GM19238 (cell line): ENCODE measurements at regions not wholly inside any gene's neighbourhood (a gene's known extent, or its start where the extent isn't known, plus 50 kb on each side); places are given as distances from the start of the nearest gene placed in this dataset.
"Not testable (repeated sequence)": the region's sequence is repeated elsewhere in the genome, so short reads cannot be mapped to it uniquely, and the experiment has no call there.

Experiments used
- DNase-seq: peaks from one replicate; pipeline ENCODE4 v3.0.0; 2011; ENCODE audit warnings: low spot score; ENCODE audit not compliant: insufficient read length

DNA sequence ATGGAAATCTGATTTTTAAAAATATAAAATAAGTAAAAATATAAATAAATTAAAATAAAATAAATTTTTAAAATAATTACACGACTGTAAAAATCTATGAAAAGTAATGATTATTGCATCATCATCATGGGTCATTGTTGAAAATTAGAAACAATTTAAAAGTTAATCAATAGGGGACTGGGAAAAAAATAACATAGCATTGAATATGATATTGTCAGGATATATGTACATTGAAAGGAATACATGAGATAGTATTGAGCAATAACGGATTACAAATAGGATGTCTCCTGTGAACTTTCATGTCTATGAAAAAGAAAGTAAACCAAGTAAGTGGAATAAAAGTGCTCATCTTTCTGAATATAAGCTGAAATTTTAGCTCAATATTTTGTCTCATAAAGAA is 566.8 kb upstream of the HTR2C start:
- DNase-seq = no peak

DNA sequence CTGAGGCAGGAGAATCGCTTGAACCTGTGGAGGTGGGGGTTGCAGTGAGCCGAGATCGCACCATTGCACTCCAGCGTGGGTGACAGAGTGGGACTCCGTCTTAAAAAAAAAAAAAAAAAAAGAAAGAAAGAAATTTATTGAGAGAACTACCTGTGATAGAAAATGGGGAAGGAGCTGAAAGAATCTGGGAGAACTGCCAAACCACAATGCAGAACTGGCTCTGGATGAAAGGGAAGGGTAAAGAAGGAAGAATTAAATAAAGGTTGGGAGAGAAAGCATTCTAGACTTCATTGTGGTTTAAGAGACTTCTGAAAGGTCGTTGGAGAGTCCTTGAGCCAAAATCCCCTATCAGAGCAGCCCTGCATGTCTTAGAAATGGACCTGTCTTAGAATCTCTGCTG is 567.9 kb upstream of the HTR2C start:
- DNase-seq = no peak

DNA sequence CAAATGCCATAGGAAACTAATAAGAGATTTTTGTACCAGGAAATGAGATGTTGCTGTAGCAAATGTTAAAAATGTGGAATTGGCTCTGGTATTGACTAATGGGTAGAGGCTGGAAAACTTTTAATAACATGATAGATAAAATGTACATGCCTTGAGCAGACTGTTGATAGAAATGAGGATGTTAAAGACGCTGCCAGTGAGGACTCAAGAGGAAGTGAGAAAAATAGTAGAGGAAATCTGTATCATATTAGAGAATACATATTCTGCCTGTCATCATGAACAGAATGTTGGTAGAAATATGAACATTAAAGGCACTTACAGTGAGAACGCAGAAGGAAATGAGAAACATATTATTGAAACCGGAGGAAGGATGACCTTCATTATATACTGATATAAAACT is 577.2 kb upstream of the HTR2C start:
- DNase-seq = no peak

DNA sequence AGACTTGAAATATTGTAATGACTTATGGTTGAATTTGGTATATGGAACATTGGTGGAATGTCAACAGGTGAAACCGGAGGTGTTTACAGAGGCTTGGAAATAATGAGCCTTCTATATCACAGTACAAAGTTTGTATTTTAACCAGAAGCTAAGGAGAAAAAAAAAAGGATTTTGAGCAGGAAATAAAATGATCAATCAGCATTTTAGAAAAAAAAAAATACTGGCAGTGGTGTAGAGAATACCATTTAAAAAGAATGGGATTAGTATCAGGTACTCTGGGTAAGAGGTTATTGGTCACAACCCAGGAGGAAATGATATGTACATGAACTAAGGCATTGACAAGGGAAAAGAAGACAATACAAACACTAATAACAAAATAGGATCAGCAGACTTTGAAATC is 587.1 kb upstream of the HTR2C start:
- DNase-seq = no peak

DNA sequence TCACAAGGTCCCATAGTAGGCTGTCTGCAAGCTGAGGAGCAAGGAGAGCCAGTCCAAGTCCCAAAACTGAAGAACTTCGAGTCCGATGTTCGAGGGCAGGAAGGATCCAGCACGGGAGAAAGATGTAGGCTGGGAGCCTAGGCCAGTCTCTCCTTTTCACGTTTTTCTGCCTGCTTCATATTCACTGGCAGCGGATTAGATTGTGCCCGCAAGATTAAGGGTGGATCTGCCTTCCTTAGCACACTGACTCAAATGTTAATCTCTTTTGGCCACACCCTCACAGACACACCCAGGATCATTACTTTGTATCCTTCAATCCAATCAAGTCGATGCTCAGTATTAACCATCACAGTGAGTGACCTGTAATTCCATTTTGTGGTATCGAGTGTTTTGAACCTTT is 592.2 kb upstream of the HTR2C start:
- not testable (repeated sequence) for DNase-seq

DNA sequence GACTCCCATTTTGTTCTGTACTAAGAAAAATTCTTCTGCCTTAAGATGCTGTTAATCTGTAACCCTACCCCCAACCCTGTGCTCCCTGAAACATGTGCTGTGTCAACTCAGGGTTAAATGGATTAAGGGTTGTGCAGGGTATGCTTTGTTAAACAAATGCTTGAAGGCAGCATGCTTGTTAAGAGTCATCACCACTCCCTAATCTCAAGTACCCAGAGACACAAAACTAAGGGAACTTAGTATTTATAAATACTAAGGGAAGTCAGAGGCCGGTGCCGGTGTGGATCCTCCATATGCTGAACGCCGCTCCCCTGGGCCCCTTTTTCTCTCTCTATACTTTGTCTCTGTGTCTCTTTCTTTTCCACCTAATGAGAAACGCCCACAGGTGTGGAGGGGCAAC is 593.2 kb upstream of the HTR2C start:
- DNase-seq = not testable (repeated sequence)

DNA sequence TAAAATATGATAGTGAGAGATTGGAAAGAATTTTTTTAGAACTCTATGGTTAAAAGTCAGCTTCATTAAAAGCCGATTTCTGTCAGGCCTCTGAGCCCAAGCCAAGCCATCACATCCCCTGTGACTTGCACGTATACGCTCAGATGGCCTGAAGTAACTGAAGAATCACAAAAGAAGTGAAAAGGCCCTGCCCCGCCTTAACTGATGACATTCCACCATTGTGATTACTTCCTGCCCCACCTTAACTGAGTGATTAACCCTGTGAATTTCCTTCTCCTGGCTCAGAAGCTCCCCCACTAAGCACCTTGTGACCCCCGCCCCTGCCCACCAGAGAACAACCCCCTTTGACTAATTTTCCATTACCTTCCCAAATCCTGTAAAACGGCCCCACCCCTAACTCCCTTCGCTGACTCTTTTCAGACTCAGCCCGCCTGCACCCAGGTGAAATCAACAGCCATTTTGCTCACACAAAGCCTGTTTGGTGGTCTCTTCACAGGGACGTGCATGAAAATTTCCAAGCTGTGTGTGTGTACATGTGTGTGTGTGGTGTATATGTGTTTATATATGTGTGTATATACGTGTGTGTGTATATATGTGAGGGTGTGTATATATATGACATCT is 595.5 kb upstream of the HTR2C start:
- not testable (repeated sequence) for DNase-seq

DNA sequence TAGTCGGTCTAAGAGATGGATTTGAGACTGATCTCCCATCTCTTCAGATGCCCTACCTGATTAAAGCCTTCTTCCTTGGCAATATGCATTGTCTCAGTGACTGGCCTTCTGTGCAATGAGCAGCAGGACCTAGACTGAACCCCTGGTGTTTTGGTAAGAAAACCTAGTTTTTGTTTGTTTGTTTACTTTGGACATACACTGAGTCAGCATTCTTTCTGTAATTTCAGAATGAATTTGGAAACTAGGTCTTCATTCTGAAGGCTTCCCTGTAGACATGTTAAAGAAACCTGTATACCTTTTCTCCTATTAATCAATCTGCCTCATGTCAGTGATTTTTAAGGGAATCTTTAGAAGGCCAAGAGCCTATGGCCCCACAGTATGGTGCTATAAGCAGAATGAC is 597.5 kb upstream of the HTR2C start:
- DNase-seq = no peak

DNA sequence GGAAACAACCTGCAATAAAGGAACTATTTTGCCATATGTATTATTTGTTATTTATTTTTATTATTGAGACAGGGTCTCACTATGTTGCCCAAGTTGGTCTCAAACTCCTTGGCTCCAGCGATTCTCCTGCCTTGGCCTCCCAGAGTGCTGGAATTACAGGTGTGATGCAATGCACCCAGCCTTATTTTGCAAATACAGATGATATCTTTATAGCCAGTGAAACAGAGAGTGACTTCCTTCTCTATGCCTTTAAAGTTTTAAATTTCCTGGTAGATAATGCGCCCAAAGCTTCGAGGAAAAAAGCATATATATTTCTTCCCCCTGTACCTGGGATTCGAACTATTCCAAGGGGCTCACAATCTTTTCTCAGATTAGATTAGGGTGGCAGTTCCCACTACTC is 601.1 kb upstream of the HTR2C start:
- no peak for DNase-seq

DNA sequence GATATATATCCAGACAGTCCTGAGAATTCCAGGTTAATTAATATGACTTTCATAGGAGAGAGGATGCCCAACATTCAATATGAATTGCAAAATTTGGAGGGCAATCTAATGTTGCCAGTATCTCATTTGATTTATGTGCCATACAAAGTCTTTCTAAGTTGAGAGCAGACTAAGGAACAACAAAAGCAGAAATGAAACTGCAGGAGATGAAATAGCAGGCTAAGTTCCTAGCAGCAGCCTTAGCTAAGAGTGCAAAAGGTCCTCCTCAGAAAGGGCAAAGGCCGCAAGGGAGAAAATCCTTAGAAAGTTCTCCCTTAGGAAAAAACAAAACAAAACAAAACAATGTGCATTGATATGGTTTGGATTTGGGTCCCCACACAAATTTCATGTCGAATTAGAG is 602.9 kb upstream of the HTR2C start:
- DNase-seq = no peak

DNA sequence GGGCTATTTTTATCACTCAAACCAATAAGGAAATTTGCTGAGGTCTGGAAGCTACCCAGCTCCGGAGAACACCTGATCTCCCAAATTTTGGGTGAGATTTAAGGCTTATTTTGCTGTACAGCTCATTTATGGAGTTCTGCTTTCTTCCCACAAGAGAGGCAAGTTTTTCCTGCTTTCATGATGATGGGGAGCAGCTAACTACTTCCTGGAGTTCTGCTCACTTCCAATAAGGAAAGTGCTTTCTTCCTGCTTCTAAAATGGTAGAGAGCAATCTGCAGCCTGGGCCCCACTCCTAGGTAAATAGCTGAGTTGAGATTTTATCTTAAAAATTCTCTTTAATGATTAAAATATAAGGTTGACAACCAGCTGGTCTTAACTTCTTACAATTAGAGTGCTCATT is 606.0 kb upstream of the HTR2C start:
- DNase-seq = no peak

DNA sequence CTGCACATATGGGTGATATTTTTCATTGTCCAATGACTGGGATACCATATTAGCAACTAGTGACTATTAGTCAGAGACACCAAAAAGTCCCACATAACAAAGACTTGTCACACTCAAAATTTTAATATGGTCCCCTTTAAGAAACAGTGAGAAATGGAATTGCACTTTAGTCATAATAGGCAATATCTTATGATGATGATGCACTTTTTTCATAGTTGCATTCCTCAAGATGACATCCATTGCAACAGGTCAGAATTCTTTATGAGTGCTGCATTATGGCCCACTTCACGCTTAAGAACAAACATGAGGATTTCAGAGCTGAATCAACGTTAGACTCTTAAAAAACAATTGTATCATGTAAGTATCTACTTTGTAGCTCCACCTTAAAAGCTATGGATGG is 608.4 kb upstream of the HTR2C start:
- DNase-seq = no peak

DNA sequence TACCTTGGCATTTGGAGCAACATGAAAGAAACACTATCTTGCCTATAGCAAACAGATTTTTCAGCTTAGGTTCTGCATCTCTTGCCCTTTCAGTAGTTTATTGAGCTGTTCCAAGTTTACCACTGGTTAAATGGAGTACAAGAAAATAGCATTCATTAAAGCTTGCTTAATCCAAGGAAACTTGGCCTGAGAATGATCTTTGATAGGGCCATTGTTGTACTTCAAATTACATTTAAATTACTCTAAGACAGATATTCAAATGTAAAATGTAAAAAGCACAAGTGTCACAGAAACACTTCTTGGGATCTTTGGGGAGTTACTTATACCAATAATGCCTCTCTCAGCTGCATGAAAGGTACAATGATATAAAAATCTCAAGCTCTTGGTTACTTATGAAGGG is 609.0 kb upstream of the HTR2C start:
- DNase-seq = no peak

DNA sequence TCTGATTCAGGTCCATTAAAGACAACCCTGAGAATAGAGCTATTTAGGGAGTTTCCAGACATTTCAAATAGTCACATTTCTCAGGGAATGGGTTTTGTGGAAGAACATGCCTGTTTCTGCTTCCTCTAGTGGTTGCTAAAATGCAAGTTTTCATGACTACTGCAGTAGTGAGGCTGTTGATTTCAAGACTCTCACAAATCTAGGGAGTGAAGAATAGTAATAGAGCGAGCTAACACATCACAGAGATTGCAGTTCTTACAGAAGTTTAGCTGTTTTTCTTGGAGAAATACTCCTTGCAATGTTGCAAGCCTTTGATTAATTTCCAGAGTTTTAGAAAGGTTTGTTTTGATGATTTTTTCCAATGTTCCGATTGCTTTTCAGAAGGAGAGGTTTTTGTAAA is 610.2 kb upstream of the HTR2C start:
- DNase-seq = no peak

DNA sequence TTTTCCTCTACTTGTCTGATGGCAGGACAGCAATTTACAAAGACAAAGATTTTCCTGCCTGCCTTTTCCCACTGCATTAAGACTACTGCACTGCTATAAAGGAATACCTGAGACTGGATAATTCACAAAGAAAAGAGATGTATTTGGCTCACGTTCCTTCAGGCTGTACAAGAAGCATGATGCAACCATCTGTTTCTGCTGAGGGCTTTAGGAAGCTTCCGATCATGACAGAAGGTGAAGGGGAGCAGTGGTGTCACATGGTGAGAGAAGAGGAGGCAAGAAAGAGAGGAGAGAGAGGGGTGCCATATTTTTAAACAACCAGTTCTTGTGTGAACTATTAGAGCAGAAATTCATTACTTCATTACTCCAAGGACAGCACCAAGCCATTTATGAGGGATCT is 617.1 kb upstream of the HTR2C start:
- no peak for DNase-seq

DNA sequence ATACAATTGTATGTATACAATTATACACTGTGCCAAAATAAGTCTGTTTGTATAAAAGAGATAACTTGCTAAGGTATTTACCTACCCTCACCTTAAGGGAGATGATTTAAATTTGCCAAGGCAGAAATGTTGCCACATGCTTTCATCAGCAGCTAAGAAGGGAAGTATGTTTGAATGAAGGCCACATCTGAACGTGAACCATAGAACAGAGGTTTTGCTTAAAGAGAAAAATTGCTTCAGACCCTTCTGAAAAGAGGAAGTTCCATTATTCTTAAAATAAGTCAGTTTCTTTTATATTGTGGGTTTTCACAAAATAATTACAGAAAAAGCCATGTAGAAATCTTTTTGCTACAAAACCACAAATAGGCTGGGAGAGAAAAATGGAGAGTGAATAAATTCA is 621.5 kb upstream of the HTR2C start:
- DNase-seq = no peak

DNA sequence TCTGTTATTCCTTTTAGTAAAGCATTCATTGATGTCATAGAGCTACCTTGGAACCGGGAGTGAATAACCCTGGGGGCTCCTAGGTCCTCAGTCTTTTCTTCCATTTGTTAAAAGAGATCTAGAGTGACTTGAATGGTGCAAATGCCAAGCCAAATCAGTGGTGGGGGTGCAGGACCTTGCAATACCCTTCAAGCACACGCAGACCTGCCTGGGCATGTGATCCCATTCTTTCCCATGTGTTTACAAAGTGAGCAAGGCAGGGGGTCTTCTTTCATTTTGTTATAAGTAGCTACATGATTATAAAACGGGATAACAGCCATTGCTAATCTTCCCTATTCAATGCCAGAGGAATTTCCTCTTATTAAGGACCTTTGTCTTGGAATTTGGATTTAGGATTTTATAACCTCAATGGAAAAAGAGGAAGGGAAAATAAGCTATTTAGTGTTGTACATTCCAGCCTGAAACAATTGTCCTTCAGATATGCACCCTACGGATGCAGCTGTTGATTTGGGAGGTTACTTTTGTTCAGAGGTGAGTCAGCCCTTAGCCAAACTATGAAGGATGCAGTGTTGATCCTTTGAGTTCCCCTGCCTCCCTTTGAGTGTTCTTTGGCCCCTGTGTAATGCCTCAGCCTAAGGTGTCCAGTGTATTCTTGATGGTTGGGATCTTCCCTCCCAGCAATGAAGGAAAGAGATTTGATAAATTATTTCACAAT is 623.8 kb upstream of the HTR2C start:
- DNase-seq = no peak

DNA sequence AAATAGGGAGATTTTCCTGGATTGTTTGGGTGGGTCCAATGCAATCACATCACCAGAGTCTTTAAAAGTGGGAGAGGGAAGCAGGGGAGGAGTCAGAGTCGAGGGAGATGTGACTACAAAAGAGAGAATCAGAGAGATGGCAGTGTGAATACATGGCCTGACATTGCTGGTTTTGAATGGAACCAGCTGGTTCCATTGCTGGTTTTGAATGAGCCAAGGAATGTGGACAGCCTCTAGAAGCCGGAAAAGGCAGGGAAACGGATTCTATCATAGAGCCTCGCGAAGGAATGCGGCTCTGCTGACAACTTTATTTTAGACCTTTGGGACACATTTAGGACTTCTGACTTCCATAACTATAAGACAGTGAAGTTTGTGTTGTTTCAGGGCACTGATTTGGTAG is 627.0 kb upstream of the HTR2C start:
- no peak for DNase-seq

DNA sequence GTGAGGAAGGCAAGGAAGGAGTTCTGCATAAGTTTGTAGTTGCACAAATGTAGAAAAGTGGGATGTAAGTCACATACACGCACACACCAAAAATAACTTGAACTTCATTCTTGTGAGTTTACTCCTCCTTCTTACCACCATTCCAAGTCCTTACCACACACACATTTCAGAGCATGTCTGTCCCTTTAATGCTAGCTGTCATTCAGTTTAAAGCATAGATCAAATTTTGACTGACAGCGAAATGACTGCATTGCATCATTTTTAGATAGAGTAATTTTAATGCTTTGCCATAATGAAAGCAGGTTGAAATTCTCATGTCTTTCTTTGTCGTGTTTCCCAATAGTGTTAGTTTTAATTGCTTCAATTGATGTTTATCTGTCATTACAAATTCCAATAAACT is 629.6 kb upstream of the HTR2C start:
- no peak for DNase-seq

DNA sequence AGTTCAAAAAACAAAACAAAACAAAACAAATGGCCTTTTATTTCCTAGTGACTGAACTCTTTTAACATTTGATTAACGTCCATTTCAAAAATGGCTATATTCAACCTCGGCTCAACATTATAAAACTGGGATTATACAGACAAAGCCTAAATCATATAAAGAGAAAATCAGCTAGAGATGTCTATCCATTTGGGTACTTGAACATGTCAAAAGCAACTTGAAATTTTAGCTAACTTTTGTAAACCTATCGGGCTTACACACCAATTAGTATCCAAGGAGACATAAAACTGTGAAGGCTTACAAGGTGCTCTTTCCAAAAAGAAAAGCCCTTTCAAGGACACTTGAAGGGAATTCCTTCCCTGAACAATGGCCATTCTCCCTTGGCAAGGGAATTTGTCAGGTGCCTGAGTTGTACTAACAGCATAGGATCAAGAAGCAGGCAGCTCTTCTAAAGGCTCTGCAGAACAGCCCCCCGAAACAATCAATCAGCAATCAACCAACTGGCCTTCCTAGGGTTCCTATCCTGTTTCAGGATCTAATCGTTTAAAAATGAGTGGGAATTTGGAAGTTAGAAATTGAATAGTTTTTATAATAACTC is 633.7 kb upstream of the HTR2C start:
- DNase-seq = no peak

DNA sequence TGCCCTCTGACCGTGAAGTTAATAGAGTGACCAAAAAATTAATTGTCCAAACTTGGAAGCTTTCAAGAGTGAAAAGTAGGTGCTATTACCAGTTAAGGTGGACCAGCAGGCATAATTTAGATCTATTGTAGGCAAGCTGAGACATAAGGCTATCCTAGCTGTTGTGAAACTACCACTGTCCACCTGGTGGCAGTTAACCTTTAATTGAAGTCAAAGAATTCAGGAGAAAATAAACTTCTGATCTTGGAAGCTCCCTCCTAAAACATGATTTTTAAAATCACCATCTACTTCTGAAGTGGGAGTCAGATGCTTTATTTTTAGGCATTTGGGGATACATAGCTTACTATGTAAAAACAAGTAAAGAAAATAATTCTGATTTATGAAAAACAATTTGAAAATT is 636.3 kb upstream of the HTR2C start:
- no peak for DNase-seq

DNA sequence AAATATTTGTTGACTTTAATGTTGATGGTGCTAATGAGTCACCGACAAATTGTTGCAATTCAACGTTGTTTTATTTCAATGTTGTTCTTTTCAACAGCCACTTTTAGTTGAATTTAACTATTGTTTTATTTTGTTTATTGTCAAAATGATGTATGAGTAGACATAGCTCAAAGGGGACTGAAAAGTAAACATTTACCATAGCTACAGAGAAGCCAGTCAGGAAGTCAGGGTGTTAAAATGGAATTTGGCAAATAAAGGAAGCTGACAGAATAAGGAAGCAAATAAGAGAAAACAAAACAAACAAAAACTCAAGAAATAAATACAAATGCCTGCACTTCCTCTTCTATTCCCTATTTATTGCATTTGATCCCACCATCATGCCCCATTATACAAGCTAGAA is 648.4 kb upstream of the HTR2C start:
- no peak for DNase-seq

DNA sequence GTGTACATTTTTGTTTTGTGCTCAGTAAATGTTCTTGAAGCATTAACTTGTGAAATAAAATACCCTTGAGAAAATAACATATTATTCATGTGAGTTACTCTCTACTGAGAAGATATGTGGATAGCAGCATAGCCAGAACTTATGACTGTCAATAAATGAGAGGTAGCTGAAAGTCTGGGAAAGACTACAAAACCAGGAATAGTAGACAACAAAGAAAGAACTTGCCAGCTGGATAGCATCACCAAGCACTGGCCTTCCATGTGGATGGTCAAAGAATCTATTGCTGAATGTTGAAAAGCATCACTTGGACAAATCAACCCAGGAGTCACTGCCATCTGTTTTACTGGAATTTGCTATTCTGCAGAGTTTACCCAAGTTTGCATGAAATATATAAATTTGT is 650.0 kb upstream of the HTR2C start:
- no peak for DNase-seq
